ENCODE measurements at regions not wholly inside any gene's neighbourhood (a gene's known extent, or its start where the extent isn't known, plus 50 kb on each side); places are given as distances from the start of the nearest gene placed in this dataset.

DNA sequence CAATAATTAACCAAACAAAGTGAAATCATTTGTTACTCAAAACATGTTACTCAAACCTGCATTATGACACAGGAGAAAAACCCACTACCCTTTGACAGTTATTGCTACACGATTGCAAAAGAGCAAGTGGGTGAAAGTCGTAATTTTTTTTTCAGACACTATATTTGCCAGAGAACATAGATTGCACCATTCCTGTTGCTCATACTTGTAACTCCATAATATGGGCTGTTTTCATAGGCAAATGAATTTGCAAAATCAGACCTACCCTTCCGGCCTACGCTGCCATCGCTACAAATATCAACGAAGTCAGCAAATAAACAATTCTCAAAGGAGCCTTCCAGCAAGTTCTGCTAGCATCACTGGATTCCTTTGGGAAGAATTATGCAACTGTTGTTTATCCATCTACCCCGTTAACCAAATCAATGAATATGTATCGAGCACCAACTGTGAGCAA is 396.5 kb downstream of the IRS2 start:
- H3K27me3 ChIP-seq, result no peaks in the 10 kb centered on the region
- H3K27ac ChIP-seq, result no peak overlapping the region

DNA sequence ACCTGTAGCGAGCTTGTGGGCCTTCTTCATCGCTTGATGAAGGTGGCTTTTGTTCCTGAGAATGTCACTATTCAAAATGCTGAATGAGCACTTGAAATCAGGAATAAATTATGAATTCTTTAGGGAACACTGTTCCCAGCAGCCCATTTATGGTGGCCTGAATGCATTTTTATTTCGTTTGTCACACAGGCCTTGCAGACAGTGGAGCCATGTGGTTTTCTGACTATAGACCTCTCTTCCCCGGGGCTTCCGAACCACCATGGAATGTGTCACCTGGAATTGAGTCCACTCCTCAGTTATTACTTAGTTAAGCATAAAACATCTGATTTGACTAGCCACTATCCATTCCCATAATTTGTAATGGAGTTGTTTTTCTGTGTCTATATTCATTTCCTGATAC is 396.9 kb downstream of the IRS2 start:
- intact Hi-C loops (cut with DNase I; ENCODE audit: low total_unique reads), result no loop called here
- H3K27ac ChIP-seq, result no peak overlapping the region

More for the DNA sequence above, 396.5 kb downstream of the IRS2 start:
- no peaks in the 10 kb centered on the region for H3K36me3 ChIP-seq
- no peaks in the 10 kb centered on the region for H3K4me1 ChIP-seq
- intact Hi-C loops (cut with DNase I; ENCODE audit: low total_unique reads), result no loop called here
- H3K9me3 ChIP-seq, result no peaks in the 10 kb centered on the region
- no peak overlapping the region for H3K4me3 ChIP-seq
- TF ChIP-seq, protein P1, sequence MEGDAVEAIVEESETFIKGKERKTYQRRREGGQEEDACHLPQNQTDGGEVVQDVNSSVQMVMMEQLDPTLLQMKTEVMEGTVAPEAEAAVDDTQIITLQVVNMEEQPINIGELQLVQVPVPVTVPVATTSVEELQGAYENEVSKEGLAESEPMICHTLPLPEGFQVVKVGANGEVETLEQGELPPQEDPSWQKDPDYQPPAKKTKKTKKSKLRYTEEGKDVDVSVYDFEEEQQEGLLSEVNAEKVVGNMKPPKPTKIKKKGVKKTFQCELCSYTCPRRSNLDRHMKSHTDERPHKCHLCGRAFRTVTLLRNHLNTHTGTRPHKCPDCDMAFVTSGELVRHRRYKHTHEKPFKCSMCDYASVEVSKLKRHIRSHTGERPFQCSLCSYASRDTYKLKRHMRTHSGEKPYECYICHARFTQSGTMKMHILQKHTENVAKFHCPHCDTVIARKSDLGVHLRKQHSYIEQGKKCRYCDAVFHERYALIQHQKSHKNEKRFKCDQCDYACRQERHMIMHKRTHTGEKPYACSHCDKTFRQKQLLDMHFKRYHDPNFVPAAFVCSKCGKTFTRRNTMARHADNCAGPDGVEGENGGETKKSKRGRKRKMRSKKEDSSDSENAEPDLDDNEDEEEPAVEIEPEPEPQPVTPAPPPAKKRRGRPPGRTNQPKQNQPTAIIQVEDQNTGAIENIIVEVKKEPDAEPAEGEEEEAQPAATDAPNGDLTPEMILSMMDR (IDR thresholded peaks at IDR 0.05), result no peak
- no peak for DNase-seq

DNA sequence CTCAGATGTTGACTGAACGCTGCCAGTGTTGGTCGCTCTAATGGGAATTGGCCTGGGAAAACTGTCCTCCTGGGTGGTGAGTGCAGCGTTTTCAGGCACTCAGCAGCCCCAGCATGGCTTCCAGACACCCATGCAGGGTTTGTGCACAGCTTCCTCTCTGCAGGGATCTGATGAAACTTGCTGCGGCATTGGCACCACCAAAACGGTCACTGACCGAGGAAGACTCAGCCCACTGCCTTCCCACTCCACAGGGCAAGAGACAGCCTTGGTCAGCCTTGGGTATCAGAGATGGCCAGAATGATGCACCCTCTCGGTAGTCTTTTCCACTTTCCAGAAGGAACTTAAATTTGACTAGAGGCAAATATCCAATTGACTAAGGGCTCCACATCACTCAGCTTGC is 398.9 kb downstream of the IRS2 start:
- TF ChIP-seq, protein P1 (IDR thresholded peaks at IDR 0.05), result no peak
- Histone ChIP-seq H3K9me3 (no peaks in the 10 kb centered on the region), H3K4me3 (no peak overlapping the region), H3K4me1 (no peaks in the 10 kb centered on the region), H3K27ac (no peak overlapping the region), H3K27me3 (no peaks in the 10 kb centered on the region), H3K36me3 (no peaks in the 10 kb centered on the region)
- intact Hi-C loops (cut with DNase I; ENCODE audit: low total_unique reads), result no loop called here
- no peak for DNase-seq

More for the DNA sequence above, 396.9 kb downstream of the IRS2 start:
- TF ChIP-seq, protein P1 (IDR thresholded peaks at IDR 0.05), result no peak
- H3K36me3 ChIP-seq, result no peaks in the 10 kb centered on the region
- H3K9me3 ChIP-seq, result no peaks in the 10 kb centered on the region
- no peaks in the 10 kb centered on the region for H3K4me1 ChIP-seq
- no peak for DNase-seq
- no peak overlapping the region for H3K4me3 ChIP-seq
- no peaks in the 10 kb centered on the region for H3K27me3 ChIP-seq

DNA sequence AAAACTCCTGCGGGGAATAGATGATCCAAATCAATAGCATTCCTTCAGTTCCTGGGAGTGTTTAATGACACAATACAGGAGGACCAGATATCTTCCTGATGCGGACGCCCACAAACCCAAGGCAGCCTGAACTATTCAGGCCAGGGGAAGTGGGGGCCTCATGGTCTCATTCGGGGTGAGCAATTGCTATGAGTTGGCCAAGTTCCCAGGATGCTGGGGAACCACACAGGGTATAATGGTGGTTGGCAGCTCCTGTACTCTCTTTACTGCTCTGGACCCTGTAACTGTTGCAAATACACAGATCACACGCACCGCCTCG is 401.2 kb downstream of the IRS2 start:
- TF ChIP-seq, protein P1 (IDR thresholded peaks at IDR 0.05), result no peak
- Histone ChIP-seq H3K4me3 (no peak overlapping the region), H3K9me3 (no peaks in the 10 kb centered on the region), H3K27me3 (no peaks in the 10 kb centered on the region), H3K36me3 (no peaks in the 10 kb centered on the region), H3K4me1 (peaks cover 0 to 6% (median 0%) of the 10 kb centered on the region in 4 donors), H3K27ac (no peak overlapping the region)
- DNase-seq, result no peak
- intact Hi-C loops (cut with DNase I; ENCODE audit: low total_unique reads), result no loop called here

DNA sequence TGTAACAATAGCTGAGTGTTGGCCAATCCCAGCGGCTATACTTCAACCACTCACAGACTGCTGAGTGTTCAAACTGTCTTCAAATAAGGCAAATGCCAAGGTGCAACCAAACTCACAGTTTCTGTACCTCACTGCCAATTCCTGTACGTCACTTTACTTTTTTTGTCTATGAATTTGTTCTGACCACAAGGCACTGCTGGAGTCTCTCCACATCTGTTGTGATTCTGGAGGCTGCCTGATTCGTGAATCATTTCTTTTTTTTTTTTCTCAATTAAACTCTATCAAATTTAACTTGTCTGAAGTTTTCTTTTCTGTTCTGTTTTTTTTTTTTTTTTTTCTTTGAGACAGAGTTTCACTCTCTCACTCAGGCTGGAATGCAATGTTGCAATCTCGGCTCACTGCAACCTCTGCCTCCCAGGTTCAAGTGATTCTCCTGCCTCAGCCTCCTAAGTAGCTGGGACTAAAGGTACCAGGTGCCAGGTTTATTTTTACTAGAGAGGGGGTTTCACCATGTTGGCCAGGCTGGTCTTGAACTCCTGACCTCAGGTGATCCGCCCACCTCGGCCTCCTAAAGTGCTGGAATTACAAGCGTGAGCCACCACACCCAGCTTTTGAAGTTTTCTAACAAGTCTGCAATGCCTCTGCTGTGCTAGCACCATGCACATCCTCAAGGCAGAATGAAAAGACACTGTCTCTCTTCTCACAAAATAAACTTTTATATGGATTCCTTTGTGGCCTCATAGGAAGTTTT is 401.7 kb downstream of the IRS2 start:
- no peak for DNase-seq
- H3K36me3 ChIP-seq, result no peaks in the 10 kb centered on the region
- TF ChIP-seq, protein P1 (IDR thresholded peaks at IDR 0.05), result no peak
- no peak overlapping the region for H3K4me3 ChIP-seq
- H3K27ac ChIP-seq, result no peak overlapping the region
- H3K4me1 ChIP-seq, result peaks cover 0 to 6% (median 0%) of the 10 kb centered on the region in 4 donors
- H3K9me3 ChIP-seq, result no peaks in the 10 kb centered on the region
- intact Hi-C loops (cut with DNase I; ENCODE audit: low total_unique reads), result no loop called here
- no peaks in the 10 kb centered on the region for H3K27me3 ChIP-seq
